ENCODE measurements at regions not wholly inside any gene's neighbourhood (a gene's known extent, or its start where the extent isn't known, plus 50 kb on each side); places are given as distances from the start of the nearest gene placed in this dataset.

- no peaks in the 10 kb centered on the region for H3K4me1 ChIP-seq
- peaks cover 0 to 4% (median 1%) of the 10 kb centered on the region in 4 donors for H3K9me3 ChIP-seq
- no peak overlapping the region for H3K4me3 ChIP-seq
- no peak overlapping the region for H3K27ac ChIP-seq
- no peak for DNase-seq
- intact Hi-C loops (cut with DNase I): no loop called here
- no peaks in the 10 kb centered on the region for H3K36me3 ChIP-seq
- H3K27me3 ChIP-seq: no peaks in the 10 kb centered on the region
- WGBS, 2 donors: 87 to 92% methylated on average over 5 of the region's 5 CpGs
- TF ChIP-seq CTCF (IDR thresholded peaks at IDR 0.05) (no peak), EP300 (IDR thresholded peaks at IDR 0.05) (no peak), POLR2AphosphoS5 (IDR thresholded peaks at IDR 0.05) (no peak), POLR2A (IDR thresholded peaks at IDR 0.05) (no peak)
Measured at GRCh38 chr6:101294051-101294638, 99.4 kb upstream of the GRIK2 start.

- Histone ChIP-seq H3K4me3 (no peak overlapping the region), H3K27me3 (no peaks in the 10 kb centered on the region), H3K27ac (no peak overlapping the region), H3K4me1 (no peaks in the 10 kb centered on the region), H3K9me3 (peaks cover 0 to 4% (median 1%) of the 10 kb centered on the region in 4 donors), H3K36me3 (no peaks in the 10 kb centered on the region)
- TF ChIP-seq POLR2A (IDR thresholded peaks at IDR 0.05): no peak
- no peak for TF ChIP-seq CTCF (IDR thresholded peaks at IDR 0.05)
- TF ChIP-seq EP300 (IDR thresholded peaks at IDR 0.05): no peak
- no peak for TF ChIP-seq POLR2AphosphoS5 (IDR thresholded peaks at IDR 0.05)
- DNase-seq: no peak
- intact Hi-C loops (cut with DNase I): no loop called here
Measured at GRCh38 chr6:101294676-101295075, 98.8 kb upstream of the GRIK2 start.

- peaks cover 0 to 4% (median 0%) of the 10 kb centered on the region in 4 donors for H3K9me3 ChIP-seq
- 35 to 62% methylated on average over 6 of the region's 6 CpGs for WGBS, 2 donors
- H3K27me3 ChIP-seq: no peaks in the 10 kb centered on the region
- TF ChIP-seq CTCF (IDR thresholded peaks at IDR 0.05) (no peak), POLR2AphosphoS5 (IDR thresholded peaks at IDR 0.05) (no peak), EP300 (IDR thresholded peaks at IDR 0.05) (no peak), POLR2A (IDR thresholded peaks at IDR 0.05) (no peak)
- no peak for DNase-seq
- H3K4me1 ChIP-seq: no peaks in the 10 kb centered on the region
- intact Hi-C loops (cut with DNase I): no loop called here
- no peak overlapping the region for H3K4me3 ChIP-seq
- no peaks in the 10 kb centered on the region for H3K36me3 ChIP-seq
- H3K27ac ChIP-seq: no peak overlapping the region
Measured at GRCh38 chr6:101296169-101296960, 97.1 kb upstream of the GRIK2 start.

- DNase-seq: no peak
- Histone ChIP-seq H3K4me3 (no peak overlapping the region), H3K36me3 (no peaks in the 10 kb centered on the region), H3K27ac (no peak overlapping the region), H3K27me3 (no peaks in the 10 kb centered on the region), H3K9me3 (no peaks in the 10 kb centered on the region), H3K4me1 (no peaks in the 10 kb centered on the region)
- TF ChIP-seq CTCF (IDR thresholded peaks at IDR 0.05) (no peak), EP300 (IDR thresholded peaks at IDR 0.05) (no peak), POLR2A (IDR thresholded peaks at IDR 0.05) (no peak), POLR2AphosphoS5 (IDR thresholded peaks at IDR 0.05) (no peak)
- intact Hi-C loops (cut with DNase I): no loop called here
- WGBS, 2 donors: 87 to 91% methylated on average over 1 of the region's 1 CpG
Measured at GRCh38 chr6:101302593-101302992, 90.9 kb upstream of the GRIK2 start.
